ENCODE measurements at regions not wholly inside any gene's neighbourhood (a gene's known extent, or its start where the extent isn't known, plus 50 kb on each side); places are given as distances from the start of the nearest gene placed in this dataset.
A peak's percentile ranks its signal among the peaks of the same experiment; 100 is the strongest.

DNA sequence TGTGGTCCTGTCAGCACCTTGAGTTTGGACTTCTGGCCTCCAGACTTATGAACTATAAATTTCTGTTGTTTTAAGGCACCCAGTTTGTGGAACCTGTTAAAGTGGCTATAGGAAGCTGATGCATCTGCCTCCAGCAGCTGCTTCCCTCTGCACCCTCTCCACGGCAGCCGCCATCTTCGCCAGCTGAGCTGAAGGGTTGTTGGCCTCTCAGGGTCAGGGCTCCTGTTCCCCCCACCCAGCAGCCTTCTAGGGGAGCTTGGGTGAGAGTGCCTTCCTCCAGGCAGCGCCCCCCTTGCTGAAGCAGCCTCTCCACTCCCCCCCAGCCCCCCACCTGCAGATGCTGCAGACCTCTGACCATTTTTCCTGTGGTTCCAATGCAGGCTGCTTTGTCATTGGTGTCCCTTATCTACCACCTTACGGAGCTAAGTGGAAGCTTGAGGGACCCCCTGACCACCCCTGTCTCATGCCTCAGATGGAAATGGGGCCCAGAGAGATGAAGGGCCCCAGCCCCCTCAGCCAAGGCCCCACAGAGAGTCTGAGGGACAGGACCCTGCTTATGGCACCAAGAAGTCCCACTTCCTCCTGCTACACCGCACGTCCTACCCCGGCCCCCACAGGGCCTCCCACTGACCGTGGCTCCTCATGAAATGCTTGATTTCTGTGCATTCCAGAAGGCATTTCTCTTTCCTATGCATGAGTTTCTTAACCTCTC lies 61.4 kb upstream of the TLE3 start:
- no peaks in the 10 kb centered on the region for H3K27me3 ChIP-seq (ENCODE audit: control insufficient read depth, insufficient read depth, low read length)
- H3K9ac ChIP-seq (ENCODE audit: insufficient read depth, low read length) = no peak overlapping the region
- TF ChIP-seq, protein P1, sequence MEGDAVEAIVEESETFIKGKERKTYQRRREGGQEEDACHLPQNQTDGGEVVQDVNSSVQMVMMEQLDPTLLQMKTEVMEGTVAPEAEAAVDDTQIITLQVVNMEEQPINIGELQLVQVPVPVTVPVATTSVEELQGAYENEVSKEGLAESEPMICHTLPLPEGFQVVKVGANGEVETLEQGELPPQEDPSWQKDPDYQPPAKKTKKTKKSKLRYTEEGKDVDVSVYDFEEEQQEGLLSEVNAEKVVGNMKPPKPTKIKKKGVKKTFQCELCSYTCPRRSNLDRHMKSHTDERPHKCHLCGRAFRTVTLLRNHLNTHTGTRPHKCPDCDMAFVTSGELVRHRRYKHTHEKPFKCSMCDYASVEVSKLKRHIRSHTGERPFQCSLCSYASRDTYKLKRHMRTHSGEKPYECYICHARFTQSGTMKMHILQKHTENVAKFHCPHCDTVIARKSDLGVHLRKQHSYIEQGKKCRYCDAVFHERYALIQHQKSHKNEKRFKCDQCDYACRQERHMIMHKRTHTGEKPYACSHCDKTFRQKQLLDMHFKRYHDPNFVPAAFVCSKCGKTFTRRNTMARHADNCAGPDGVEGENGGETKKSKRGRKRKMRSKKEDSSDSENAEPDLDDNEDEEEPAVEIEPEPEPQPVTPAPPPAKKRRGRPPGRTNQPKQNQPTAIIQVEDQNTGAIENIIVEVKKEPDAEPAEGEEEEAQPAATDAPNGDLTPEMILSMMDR (conservative IDR thresholded peaks at IDR 0.05 in 1 of 2, IDR thresholded peaks at IDR 0.05 in 1 of 2; ENCODE audit: low read depth in 1 of 2, low read length in 2 of 2) = no peak
- TF ChIP-seq EZH2 (IDR thresholded peaks at IDR 0.05; ENCODE audit: low read length, missing control alignments) = no peak
- no peak overlapping the region for H3K27ac ChIP-seq (ENCODE audit: insufficient read depth, low read length)
- H3K36me3 ChIP-seq (ENCODE audit: control insufficient read depth, insufficient read depth, low read length) = no peaks in the 10 kb centered on the region
- H2AFZ ChIP-seq (ENCODE audit: low read length) = no peak overlapping the region
- no peaks in the 10 kb centered on the region for H4K20me1 ChIP-seq (ENCODE audit: control insufficient read depth, extremely low read depth, insufficient read depth, low read length)
- H3K4me3 ChIP-seq (replicated peaks in 1 of 4; ENCODE audit: control extremely low read depth in 1 of 4, insufficient read depth in 1 of 4, low read depth in 3 of 4, low read length in 4 of 4) = no peak overlapping the region
- H3K79me2 ChIP-seq (ENCODE audit: control insufficient read depth, insufficient read depth, low read length) = no peaks in the 10 kb centered on the region
- peaks cover 12% of the 10 kb centered on the region for H3K4me1 ChIP-seq (ENCODE audit: control insufficient read depth, extremely low read depth, insufficient read depth, low read length)
- H3K9me3 ChIP-seq (ENCODE audit: control insufficient read depth, insufficient read depth, low read depth, low read length) = no peaks in the 10 kb centered on the region
- H3K4me2 ChIP-seq (ENCODE audit: extremely low read depth, insufficient read depth, low read length) = no peak overlapping the region
- DNase-seq (ENCODE audit: low read depth in 2 of 2) = no peak

DNA sequence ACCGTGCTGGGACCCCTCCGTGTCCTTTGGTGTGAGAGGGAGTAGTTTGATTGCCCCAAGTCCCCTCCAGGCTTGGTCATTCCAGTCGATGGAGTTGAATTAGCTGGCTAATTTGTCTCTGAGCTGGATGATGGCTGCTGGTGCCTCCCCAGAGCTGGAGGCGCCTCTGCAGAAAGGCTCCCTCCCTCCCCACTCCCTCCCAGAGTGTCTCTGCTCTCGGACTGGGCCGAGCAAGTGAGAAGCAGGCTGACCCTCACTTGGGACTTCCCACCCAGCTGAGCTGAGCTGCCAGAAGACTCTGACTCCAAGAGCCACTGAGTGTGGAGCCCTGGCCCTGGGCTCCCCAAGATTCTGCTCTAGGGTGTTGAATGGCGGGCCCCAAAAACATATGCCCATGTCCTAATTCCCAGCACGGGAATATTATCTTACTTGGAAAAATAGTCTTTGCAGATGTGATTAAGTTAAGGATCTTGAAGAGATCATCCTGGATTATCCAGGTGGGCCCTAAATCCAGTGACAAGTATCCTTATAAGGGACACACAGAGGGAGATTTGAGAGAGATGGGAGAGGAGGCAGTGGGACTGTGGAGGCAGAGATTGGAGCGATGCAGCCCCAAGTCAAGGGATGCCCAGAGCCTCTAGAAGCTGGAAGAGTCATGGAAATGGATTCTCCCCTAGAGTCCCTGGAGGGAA lies 60.7 kb upstream of the TLE3 start:
- Histone ChIP-seq H3K4me1 (ENCODE audit: control insufficient read depth, extremely low read depth, insufficient read depth, low read length) (peaks cover 12% of the 10 kb centered on the region), H4K20me1 (ENCODE audit: control insufficient read depth, extremely low read depth, insufficient read depth, low read length) (no peaks in the 10 kb centered on the region), H3K36me3 (ENCODE audit: control insufficient read depth, insufficient read depth, low read length) (no peaks in the 10 kb centered on the region), H3K79me2 (ENCODE audit: control insufficient read depth, insufficient read depth, low read length) (no peaks in the 10 kb centered on the region), H3K4me2 (ENCODE audit: extremely low read depth, insufficient read depth, low read length) (no peak overlapping the region), H3K9me3 (ENCODE audit: control insufficient read depth, insufficient read depth, low read depth, low read length) (no peaks in the 10 kb centered on the region), H3K9ac (ENCODE audit: insufficient read depth, low read length) (no peak overlapping the region), H3K27ac (ENCODE audit: insufficient read depth, low read length) (no peak overlapping the region), H2AFZ (ENCODE audit: low read length) (no peak overlapping the region), H3K27me3 (ENCODE audit: control insufficient read depth, insufficient read depth, low read length) (peaks cover 3% of the 10 kb centered on the region), H3K4me3 (replicated peaks in 1 of 4; ENCODE audit: control extremely low read depth in 1 of 4, insufficient read depth in 1 of 4, low read depth in 3 of 4, low read length in 4 of 4) (no peak overlapping the region)
- TF ChIP-seq EZH2 (IDR thresholded peaks at IDR 0.05; ENCODE audit: low read length, missing control alignments) = no peak
- TF ChIP-seq, protein P1 (conservative IDR thresholded peaks at IDR 0.05 in 1 of 2, IDR thresholded peaks at IDR 0.05 in 1 of 2; ENCODE audit: low read depth in 1 of 2, low read length in 2 of 2) = no peak
- no peak for DNase-seq (ENCODE audit: low read depth in 2 of 2)

DNA sequence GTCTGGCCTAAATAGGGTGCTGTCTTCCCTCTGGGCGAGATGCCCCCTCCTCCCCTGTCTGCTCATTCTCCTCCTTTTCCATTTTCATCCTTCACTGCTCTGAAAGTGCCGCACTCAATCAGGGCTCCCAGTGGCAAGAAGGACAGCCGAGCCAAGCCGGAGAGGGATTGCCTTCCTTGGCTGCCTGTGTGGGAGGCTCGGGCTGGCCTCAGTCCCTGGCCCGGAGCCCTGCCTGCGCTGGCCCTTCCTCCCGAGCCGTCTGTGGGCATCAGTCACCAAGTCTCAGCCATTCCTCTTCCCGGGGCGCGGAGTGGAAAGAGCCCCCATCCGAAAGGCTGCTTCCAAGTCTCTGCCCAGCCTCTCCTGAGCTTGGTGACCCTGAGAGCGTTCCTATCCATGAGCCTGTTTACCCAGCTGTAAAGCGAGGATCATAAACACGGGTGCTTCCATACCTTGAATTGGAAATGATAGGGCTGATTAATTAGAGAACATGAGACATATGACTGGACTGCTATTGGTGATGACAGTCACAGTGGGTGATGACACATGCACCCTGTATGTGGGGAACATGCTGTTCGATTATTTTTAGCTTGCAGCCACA lies 59.1 kb upstream of the TLE3 start:
- Histone ChIP-seq H3K9me3 (ENCODE audit: control insufficient read depth, insufficient read depth, low read depth, low read length) (no peaks in the 10 kb centered on the region), H4K20me1 (ENCODE audit: control insufficient read depth, extremely low read depth, insufficient read depth, low read length) (no peaks in the 10 kb centered on the region), H3K4me2 (ENCODE audit: extremely low read depth, insufficient read depth, low read length) (peak overlapping the region; percentile 3), H3K79me2 (ENCODE audit: control insufficient read depth, insufficient read depth, low read length) (no peaks in the 10 kb centered on the region), H3K4me1 (ENCODE audit: control insufficient read depth, extremely low read depth, insufficient read depth, low read length) (peaks cover 14% of the 10 kb centered on the region), H3K9ac (ENCODE audit: insufficient read depth, low read length) (no peak overlapping the region), H3K4me3 (replicated peaks in 1 of 4; ENCODE audit: control extremely low read depth in 1 of 4, insufficient read depth in 1 of 4, low read depth in 3 of 4, low read length in 4 of 4) (peak overlapping the region in 1 of 4 experiments; percentile 2), H3K36me3 (ENCODE audit: control insufficient read depth, insufficient read depth, low read length) (no peaks in the 10 kb centered on the region), H3K27me3 (ENCODE audit: control insufficient read depth, insufficient read depth, low read length) (peaks cover 3% of the 10 kb centered on the region), H2AFZ (ENCODE audit: low read length) (no peak overlapping the region), H3K27ac (ENCODE audit: insufficient read depth, low read length) (no peak overlapping the region)
- peak; percentile 58 to 75 for DNase-seq (ENCODE audit: low read depth in 2 of 2)
- TF ChIP-seq, protein P1 (conservative IDR thresholded peaks at IDR 0.05 in 1 of 2, IDR thresholded peaks at IDR 0.05 in 1 of 2; ENCODE audit: low read depth in 1 of 2, low read length in 2 of 2) = no peak
- TF ChIP-seq EZH2 (IDR thresholded peaks at IDR 0.05; ENCODE audit: low read length, missing control alignments) = no peak
